GM19397 (cell line): ENCODE measurements at regions not wholly inside any gene's neighbourhood (a gene's known extent, or its start where the extent isn't known, plus 50 kb on each side); places are given as distances from the start of the nearest gene placed in this dataset.
"Not testable (repeated sequence)": the region's sequence is repeated elsewhere in the genome, so short reads cannot be mapped to it uniquely, and the experiment has no call there.

Experiments
- ATAC-seq: cut with Tn5 transposase; IDR thresholded peaks from one replicate; pipeline ENCODE4 v1.9.1; 2021; ENCODE audit warnings: mild to moderate bottlenecking, moderate library complexity; ENCODE audit not compliant: unreplicated experiment

DNA sequence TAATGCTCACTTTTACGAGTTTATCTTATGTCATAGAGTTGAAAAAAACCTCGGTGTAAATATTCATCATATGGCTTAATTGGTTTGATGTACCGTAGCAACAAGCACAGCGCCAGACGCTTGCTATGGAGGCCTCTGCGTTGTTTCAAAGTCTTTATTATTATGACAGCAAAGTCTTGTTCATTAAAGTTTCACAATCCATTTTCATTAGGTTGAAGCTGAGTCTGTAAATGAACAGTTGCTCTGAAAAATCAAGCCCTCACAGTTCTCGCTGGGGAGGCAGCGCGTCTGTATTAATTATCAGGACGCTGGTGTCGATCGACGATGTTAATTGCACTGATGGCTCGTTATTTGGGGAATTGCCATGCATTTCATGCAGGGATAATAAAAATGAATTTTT is 185.6 kb downstream of the INSC start:
- ATAC-seq = no peak

DNA sequence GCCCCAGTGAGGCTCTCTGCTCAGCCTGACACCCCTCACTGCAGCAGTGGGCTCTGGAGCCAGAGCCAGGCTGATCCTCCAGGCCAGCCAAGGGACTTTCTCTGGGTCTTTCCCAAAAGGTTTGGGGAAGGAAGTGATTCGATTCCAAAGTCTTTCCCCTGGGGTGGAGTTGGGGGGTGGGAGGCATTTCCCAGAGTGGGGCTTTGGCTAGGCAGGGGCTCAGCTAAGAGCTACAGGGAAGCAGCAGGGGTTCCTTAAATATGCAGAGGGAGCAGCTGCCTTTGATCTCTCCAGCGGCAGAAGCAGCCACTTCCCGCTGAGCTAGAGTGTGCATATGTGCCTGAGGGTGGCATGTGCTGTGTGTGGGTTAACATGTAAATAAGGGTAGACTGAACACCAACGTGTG is 192.9 kb downstream of the INSC start:
- no peak for ATAC-seq

DNA sequence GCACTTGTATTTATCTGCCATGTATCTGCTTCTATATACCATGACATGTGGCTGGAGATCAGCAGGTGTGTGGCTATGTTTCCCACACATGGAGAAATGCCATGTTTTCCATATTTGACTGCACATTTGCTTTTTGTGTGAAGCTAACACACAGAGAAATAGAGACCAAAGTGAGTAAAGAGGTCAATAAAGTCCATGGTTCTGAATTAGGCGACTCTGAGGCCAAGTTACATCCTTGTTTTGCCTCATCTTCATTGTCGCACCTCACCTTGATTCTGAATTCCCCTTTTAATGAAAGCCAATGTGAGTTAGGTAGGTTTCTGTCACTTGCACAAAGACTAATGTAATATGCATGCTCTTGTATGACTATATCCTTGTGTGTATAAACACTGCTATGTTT is 194.1 kb downstream of the INSC start:
- no peak for ATAC-seq

- no peak for ATAC-seq
These were observed 194.6 kb downstream of the INSC start for GRCh38 chr11:15309296-15309695.

GRCh38 chr11:15313862-15314261 is 199.1 kb downstream of the INSC start:
- no peak for ATAC-seq

GRCh38 chr11:15318814-15319213 is 204.1 kb downstream of the INSC start:
- no peak for ATAC-seq

GRCh38 chr11:15326520-15326919 is 211.8 kb downstream of the INSC start:
- ATAC-seq = no peak

DNA sequence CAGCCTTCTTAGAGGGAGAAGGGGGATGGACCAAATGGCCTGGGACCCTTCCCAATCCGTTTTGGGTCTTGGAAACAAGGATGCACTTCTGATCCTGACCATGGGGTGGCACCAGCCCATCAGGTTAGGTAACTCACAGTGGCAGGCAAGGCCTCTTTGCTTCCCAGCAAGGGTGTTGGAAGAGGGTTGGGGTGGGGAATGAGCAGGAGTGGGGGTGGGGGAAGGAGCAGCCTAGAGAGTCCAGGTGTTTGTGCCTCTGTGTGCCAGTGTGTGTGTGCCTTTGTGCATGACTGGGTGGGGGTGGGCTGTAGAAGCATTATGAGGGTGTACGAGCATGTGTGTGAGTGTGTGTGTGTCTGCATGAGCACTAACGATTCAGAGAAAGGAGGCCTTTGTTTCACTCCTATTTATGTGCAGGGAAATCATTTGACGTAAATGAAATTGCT is 213.1 kb downstream of the INSC start:
- ATAC-seq = no peak

- ATAC-seq = no peak
These were observed 218.7 kb downstream of the INSC start for GRCh38 chr11:15333407-15333806.

- no peak for ATAC-seq
These were observed 220.0 kb downstream of the INSC start for GRCh38 chr11:15334766-15335165.

GRCh38 chr11:15336021-15336420 is 221.3 kb downstream of the INSC start:
- no peak for ATAC-seq

DNA sequence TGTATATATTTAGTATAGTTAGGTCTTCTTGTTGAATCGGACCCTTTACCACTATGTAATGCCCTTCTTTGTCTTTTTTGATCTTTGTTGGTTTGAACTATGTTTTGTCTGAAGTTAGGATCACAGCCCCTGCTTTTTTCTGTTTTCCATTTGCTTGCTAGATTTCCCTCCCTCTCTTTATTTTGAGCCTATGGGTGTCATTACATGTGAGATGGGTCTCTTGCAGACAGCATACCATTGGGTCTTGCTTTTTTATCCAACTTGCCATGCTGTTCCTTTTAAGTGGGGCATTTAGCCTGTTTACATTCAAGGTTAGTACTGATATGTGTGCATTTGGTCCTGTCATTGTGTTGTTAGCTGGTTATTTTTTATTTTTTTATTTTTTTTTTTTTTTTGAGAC is 224.6 kb downstream of the INSC start:
- no peak for ATAC-seq

DNA sequence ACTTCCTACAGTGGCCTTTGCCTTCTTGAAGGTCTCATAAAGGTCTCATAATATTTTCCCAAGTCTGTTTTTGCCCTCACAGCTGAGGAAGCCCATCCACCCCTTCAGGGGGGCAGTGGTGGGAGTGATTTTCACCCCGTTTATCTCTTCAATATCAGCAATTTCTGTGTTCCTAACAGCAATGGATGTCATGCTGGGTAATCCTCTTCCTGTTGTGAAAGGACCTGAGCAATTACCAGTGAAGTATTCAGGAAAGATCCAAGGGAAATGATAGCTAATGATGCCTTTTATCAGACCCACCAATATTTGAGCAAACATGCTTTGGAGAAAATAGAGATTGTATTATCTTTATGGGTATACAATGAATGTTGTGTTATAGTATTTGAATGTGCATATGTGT is 226.9 kb downstream of the INSC start:
- no peak for ATAC-seq

GRCh38 chr11:15342163-15342562 is 227.4 kb downstream of the INSC start:
- no peak for ATAC-seq

GRCh38 chr11:15346907-15347306 is 232.2 kb downstream of the INSC start:
- ATAC-seq = no peak

- ATAC-seq = no peak
These were observed 233.4 kb downstream of the INSC start for GRCh38 chr11:15347969-15348734.

DNA sequence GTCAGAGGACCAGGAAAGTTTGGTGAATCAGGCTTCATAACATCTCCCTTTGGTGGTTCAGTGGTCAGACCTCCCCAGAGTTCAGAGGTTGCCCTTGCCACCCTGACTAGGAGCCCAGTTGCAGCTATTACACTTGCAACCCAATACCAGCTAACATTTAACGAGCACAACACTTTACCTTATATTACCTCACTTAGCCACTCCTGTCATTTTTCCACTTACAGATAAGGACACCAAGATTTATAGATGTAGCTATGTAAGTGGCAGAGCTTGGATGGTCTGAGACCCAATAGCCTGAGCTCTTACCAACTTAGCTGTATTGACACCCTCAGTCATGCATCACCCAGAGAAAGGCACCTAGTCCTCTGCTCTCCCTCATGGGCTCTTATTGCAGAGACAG is 234.7 kb downstream of the INSC start:
- ATAC-seq = no peak

- ATAC-seq = no peak
These were observed 246.6 kb downstream of the INSC start for GRCh38 chr11:15361316-15361715.

DNA sequence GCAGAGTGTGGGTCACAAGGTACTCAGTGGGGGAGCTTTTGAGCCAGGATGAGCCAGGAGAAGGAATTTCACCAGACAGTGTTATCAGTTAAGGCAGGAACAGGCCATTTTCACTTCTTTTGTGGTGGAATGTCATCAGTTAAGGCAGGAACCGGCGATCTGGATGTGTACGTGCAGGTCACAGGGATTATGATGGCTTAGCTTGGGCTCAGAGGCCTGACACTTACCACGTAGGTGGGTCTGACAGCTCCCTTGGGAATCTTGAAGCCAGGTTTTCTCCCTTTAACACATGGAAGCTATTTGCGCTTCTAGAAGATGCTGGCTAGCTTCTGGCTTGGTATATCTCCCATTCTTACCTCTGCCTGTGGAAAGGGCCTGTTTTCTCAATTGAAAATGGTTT is 250.6 kb downstream of the INSC start:
- ATAC-seq = not testable (repeated sequence)

DNA sequence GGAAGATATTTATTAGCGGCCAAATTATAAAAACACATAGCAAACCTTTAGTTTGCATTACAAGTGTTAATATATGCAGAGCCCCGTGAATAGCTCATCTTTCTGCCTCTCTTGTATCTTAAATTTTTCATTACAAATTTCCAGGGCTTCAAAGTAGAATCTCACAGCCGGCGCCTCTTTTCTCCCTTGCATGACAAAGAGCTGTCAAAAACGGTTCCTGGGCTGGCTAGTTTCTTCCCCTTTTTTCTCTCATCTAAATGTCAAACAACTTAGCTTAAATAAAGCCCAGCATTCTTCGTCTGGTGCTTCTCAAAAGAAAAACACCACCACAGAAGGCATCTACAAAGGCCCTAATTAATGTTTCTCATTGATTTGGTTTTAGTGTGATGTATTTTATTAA is 253.0 kb downstream of the INSC start:
- ATAC-seq = no peak

DNA sequence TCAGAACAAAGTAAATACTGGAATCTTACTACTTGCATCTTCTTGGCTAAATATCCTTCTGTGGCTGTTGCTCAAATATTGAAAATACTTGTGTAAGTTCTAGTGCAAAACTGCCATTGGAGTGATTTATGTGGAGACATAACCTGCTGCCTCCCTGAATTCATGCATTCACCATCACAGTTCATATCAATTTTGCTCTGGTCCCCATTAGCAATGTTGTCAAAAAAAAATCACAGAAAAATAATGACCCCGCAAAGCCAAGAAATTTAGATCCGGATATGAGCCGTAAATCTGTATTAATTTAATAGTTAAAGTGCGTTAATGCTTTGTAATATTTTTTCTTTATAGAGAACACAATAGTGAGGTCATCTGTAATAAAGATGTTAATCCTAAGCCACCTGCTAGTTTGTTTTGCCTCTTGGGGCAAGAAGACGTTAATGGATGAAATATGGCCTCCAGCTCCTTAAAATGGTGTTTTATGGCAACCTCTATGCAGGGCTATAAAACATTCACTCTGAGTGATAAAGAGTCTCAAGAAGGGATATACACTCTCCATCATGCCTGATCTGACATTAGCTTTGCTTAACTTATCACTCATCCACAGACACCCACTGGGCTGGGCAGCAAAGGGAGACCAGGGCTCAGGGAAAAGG is 255.9 kb downstream of the INSC start:
- ATAC-seq = no peak

GRCh38 chr11:15371533-15371932 is 256.8 kb downstream of the INSC start:
- no peak for ATAC-seq

- ATAC-seq = no peak
These were observed 259.7 kb downstream of the INSC start for GRCh38 chr11:15374418-15374817.
